DMS53 treated with DMSO at 0.1 percent for 48 hours (cell line): ENCODE measurements at regions not wholly inside any gene's neighbourhood (a gene's known extent, or its start where the extent isn't known, plus 50 kb on each side); places are given as distances from the start of the nearest gene placed in this dataset.

ENCODE experiments used
- DNase-seq: peaks from one replicate; lab custom pipeline; 2025; ENCODE audit not compliant: unreplicated experiment; lab: John Stamatoyannopoulos, UW

DNA sequence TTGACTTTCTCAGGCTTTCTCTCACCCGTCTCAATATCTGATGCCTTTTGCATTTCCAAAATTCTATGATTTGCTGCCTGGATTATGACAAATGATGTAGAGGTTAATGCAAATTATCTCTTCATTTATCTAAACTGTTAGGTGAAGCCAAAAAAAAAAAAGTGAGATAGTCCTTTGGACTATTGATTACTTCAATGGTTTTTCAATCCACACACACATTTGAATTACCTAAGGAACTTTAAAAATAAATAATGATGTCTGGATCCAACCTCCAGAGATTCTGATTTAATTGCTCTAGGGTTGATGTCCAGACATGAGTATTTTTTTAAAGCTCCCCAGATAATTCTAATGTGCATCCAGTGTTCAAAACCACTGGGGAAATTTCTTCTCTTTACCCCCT lies 379.4 kb downstream of the SPATA31D1 start:
- no peak for DNase-seq

DNA sequence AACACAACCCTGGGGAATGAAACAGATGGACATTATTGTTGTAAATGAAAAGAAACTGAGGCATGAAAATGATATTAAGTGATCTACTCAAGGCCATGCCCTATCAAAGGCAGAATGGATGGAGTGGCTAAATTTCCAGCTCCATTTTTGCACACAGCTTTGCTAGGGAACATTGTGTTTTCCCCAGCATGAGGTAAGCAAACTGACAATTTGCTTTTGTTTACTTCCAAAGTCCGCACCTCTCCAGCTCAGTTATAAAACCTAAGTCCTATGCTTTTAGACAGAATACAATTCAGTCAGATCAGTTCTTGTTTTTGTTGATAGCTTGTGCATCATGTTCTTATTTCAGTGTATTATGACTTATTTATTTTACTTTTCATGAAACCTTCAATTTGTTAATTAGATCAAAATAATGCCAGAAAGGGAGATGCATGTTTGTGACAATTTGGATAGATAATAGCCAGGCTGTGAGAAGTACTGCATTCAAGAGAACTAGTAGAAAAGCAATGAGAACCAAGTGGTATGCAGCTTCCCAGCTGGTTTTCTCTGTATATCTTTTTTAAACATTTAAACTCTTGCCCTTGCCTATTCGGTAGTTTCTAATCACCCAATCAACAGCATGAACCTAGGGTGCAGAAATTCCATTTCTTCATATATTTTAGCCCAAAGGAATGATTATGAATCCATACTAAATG lies 380.8 kb downstream of the SPATA31D1 start:
- DNase-seq: no peak

- no peak for DNase-seq
Observed at GRCh38 chr9:82375041-82375440, 386.5 kb downstream of the SPATA31D1 start.

DNA sequence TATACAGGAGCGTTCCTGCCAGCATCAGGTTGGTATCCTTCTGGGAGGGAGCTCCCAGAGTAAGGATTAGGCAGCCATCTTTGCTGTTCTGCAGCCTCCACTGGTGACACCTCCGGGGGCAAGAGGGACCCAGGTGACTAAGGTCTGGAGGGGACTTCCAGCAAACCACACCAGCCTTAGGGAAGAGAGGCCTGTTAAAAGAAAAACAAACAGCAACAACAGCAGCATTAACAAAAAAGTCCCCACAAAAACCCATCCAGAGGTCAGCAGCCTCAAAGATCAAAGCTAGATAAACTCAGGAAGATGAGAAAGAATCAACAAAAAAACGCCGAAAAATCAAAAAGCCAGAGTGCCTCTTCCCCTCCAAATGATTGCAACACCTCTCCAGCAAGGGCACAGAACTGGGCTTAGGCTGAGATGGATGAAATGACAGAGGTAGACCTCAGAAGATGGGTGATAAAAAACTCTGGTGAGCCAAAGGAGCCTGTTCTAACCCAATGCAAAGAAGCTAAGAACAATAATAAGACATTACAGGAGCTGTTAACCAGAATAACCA lies 388.2 kb downstream of the SPATA31D1 start:
- DNase-seq: no peak

- no peak for DNase-seq
Observed at GRCh38 chr9:82382887-82383616, 394.5 kb downstream of the SPATA31D1 start.

GRCh38 chr9:82385633-82386032 lies 397.1 kb downstream of the SPATA31D1 start:
- DNase-seq: no peak

DNA sequence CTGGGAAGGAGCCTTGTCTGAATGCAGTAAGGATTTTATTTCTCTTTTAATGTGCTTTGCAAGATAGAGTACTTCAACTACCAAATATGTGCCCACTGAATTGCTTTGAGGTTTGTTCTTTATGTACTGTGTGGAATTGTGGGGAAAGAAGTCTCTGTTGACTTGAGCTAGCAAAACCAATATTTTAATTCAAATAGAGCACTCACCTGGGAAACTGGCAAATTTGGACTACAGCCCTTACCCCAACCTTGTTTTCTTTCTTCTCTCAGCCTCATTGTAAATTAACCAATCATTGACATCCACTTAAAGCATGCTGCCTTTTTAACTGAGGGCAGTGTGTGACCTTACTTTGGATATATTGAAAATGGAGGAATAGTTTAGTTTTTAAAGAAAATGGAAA lies 409.0 kb downstream of the SPATA31D1 start:
- DNase-seq: no peak

GRCh38 chr9:82404196-82404870 lies 415.8 kb downstream of the SPATA31D1 start:
- DNase-seq: no peak

GRCh38 chr9:82404881-82405280 lies 416.3 kb downstream of the SPATA31D1 start:
- no peak for DNase-seq

DNA sequence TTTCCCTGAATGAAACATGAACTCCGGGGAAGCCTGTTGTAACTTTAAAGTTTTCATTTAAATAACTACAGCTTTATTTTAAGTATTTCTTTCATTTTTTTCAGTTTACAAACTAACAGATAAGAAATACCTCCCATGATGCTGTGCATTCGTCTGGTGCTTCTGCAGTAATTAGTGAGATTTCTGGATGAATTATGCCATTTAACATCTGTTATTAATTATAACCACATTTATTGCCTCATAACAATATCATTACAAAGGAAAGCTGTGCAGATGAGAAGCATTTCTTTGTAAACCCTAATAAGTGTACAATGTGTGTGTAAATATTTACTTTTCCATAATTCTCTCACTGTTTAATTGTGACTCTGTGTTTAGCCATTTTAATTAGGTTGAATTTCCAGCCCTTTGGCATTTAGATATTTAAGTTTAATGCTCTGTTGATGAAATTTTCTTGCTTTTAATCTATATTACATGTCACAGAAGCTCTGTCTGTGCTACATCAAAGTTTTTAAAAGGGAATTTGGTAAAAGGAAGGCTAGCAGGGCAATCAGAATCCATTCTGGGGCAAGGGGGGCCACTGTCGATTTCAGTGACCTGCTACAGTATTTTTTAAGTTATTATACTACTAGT lies 418.0 kb downstream of the SPATA31D1 start:
- no peak for DNase-seq

- peak; percentile 48 for DNase-seq
Observed at GRCh38 chr9:82410306-82410705, 421.7 kb downstream of the SPATA31D1 start.

GRCh38 chr9:82410866-82411265 lies 422.3 kb downstream of the SPATA31D1 start:
- DNase-seq: no peak

DNA sequence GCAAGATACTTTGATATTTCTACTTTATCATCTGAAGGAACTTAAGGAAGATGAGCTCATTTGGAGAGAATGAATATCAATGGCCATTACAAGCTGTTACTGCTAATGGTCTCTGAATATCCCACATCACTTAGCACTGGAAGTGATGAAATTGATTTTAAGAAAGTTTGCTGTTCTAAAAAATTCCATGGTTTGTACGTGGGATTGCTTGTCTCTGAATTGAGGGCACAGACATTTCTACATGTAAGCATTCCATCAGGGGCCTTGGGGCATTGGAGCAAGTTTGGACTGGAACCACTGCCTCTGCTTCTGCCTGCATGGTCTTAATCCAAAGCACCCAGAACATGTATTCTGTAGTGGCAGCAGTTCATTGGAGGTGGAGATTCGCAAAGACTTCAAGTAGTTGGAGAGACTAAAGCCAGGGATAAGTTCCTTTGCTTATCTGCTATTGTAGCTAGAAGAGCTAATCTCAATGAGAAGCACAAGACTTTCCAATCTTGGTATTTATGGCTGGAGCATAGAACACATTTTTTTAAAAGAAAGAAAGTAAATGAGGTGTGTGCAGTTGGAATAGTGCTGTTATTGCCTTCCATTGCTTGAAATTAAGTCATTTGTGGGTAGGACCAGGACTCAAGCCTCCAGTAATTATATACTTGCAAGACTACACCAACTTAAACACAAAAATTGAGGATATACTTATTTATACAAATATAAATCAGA lies 424.2 kb downstream of the SPATA31D1 start:
- DNase-seq: no peak

DNA sequence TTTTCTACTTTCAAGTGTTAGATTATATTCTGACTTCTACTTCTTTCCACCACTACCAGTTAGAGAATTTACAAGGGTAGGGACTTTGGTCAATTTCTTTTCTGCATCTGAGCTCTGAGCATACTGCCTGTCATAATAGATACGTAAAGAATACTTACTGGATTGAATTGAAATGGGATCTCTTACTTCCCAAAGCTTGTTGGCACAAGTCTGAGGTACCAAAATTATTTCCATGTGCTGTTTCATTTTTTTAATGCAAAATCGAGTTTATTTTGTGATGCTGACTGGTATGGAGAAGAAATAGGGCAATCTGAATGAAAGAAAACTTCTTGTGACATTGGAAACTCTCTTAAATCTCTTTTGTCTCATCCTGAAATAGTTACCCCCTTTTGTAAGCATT lies 428.9 kb downstream of the SPATA31D1 start:
- no peak for DNase-seq

DNA sequence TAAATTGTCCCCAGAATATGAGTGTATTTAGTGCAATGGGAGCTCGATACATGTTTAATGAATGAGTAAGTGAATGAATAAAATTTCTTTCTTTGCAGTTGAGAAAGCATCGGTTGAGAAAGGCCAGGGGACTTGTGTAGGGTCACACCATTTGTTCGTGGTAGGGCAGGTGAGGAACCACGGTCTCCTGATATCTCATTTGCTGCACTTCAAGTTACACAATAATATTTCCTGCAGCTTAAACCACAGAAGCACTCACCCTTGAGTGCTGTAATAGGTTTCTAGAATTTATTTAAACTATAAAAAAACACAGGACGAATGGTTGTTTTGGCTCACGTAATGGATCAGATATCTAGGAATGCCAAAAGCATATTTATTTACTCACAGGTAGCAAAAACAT lies 429.8 kb downstream of the SPATA31D1 start:
- DNase-seq: no peak

GRCh38 chr9:82419696-82420486 lies 431.3 kb downstream of the SPATA31D1 start:
- no peak for DNase-seq

- DNase-seq: no peak
Observed at GRCh38 chr9:82421498-82421897, 432.9 kb downstream of the SPATA31D1 start.

DNA sequence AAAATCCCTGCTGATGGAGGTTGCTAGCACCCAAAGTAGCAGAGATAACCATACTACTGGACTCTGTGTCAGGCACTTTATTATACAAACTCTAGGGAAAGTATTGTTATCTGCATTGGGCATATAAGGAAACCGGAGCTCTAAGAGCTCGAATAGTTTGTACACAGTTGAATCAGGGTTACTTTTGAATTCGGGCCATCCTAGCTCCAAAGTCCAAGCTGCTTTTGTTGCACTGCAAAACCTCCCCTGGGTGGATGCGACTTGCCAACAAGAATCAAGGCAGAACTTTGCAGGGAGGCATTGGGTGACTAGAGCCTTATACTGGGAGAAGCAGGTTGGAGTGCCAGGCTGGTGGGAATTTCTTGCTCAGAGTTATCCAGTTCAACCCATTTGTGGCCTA lies 435.1 kb downstream of the SPATA31D1 start:
- DNase-seq: no peak

DNA sequence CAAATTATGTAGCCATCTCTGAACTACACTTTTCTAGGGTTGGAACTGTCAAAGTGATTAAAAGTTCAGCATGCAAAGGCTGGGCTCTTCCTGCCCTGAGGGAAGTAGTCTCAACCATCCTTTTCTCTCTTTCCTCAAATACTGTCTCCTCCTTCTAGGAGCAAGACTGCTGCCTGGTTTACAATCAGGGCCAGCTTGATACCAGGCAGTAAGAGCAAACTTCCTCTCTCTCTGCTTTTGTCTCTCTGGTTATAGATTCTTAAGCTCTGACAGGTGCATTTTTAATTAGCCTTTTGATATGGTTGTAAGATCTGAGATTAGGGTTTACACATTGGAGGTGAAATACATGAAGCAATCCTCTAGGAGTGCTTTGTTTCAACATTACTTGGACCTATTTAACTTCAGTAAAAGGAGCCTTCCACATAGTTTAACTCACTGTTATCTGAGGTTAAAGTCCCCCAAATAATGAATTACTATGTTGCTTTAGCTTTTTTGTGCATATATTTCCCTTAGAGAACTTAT lies 436.1 kb downstream of the SPATA31D1 start:
- no peak for DNase-seq

DNA sequence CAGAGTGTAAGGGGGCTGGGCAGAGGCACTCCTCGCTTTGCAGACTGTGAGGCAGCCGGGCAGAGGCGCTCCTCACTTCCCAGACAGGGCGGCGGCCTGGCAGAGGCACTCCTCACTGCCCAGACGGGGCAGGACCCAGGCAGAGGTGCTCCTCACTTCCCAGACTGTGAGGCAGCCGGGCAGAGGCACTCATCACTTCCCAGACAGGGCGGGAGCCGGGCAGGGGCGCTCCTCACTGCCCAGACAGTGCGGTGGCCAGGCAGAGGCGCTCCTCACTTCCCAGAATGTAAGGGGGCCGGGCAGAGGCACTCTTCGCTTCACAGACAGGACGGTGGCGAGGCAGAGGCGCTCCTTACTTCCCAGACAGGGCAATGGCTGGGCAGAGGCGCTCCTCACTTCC lies 442.5 kb downstream of the SPATA31D1 start:
- DNase-seq: no peak
